D721Med (cell line): ENCODE measurements at regions not wholly inside any gene's neighbourhood (a gene's known extent, or its start where the extent isn't known, plus 50 kb on each side); places are given as distances from the start of the nearest gene placed in this dataset.
A peak's percentile ranks its signal among the peaks of the same experiment; 100 is the strongest.
"Not testable (repeated sequence)": the region's sequence is repeated elsewhere in the genome, so short reads cannot be mapped to it uniquely, and the experiment has no call there.

Experiments
- DNase-seq: peaks from one replicate; pipeline ENCODE4 v3.0.0; 2011; ENCODE audit warnings: low spot score; ENCODE audit not compliant: insufficient read length
- FAIRE-seq: peaks from 2 replicates; lab custom pipeline; 2011; peaks lifted over from hg19 to GRCh38; lab: Jason Lieb, UNC
- TF ChIP-seq, protein P1 (sequence below): IDR thresholded peaks from 2 replicates; pipeline ENCODE4 v1.5.1; 2012; ENCODE audit warnings: mild to moderate bottlenecking, control low read depth; ENCODE audit not compliant: insufficient read depth; ENCODE audit errors: missing control alignments

DNA sequence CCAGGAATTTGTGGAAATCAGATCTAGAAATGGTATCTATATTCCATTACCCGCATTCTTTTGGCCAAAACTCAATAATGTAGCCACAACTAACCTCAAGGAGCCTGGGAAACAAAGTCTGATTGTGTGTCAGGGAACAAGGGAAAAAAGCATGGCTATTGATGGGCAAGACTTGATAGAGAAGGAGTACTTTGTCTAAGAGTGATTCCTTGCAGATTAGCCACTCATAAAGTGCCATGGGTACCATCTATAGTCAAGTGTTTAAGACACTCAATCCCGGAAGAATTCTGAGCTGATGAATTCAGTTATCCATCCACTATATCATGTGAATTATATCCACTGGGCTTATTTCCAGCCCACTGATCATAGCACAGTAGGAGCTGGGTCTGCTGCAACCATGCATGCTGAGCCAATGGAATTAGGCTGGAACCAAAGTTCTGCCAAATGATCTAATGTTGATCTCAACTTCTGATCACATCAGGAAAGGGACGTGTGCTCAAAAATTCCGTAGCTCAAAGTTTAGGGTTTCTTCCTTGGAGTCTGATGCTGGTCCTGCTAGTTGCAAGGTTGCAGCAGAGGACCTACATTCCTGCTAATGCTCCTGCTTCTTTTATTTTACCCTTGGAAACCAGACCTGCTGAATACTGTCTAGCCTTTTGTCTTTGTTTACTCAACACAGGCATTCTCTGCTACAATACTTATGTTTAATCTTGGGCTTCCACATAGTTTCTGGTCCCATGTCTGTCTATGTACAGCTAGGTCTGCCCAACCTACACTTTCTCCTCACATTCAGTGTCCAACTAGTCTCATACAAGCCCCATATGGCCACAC is 629.7 kb downstream of the IRS1 start:
- TF ChIP-seq, protein P1, sequence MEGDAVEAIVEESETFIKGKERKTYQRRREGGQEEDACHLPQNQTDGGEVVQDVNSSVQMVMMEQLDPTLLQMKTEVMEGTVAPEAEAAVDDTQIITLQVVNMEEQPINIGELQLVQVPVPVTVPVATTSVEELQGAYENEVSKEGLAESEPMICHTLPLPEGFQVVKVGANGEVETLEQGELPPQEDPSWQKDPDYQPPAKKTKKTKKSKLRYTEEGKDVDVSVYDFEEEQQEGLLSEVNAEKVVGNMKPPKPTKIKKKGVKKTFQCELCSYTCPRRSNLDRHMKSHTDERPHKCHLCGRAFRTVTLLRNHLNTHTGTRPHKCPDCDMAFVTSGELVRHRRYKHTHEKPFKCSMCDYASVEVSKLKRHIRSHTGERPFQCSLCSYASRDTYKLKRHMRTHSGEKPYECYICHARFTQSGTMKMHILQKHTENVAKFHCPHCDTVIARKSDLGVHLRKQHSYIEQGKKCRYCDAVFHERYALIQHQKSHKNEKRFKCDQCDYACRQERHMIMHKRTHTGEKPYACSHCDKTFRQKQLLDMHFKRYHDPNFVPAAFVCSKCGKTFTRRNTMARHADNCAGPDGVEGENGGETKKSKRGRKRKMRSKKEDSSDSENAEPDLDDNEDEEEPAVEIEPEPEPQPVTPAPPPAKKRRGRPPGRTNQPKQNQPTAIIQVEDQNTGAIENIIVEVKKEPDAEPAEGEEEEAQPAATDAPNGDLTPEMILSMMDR: no peak
- DNase-seq (no peak), FAIRE-seq (no peak)

DNA sequence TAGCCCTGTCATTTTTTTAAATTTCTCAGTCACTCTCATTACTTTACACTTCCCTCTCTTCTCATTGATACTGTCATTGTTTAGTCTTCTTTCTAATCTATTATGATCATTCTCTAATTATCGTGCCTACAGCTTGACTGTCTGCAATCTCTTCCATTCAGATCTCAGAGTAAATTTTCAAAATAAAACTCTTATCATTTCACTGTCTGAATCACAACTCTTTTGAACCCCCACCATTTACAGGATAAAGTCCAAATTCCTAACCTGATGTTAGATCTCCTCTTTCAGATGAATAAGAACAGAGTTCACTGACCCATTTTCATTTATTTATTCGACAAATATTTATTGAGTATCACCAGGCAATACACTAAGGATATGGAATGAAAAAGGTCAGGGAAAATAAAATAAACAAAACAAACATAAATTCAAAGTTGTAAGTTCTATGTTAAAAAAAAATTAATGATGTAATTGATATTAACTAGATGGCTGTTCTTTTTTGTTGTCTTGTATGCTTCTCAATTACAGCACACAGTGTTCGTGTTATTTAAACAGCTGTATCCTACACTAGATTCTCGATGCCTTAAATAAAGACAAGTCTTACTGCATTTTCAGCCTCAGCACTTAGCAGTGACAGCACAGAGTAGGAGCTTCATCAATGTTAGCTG is 631.0 kb downstream of the IRS1 start:
- TF ChIP-seq, protein P1: no peak
- no peak for DNase-seq
- FAIRE-seq: no peak

DNA sequence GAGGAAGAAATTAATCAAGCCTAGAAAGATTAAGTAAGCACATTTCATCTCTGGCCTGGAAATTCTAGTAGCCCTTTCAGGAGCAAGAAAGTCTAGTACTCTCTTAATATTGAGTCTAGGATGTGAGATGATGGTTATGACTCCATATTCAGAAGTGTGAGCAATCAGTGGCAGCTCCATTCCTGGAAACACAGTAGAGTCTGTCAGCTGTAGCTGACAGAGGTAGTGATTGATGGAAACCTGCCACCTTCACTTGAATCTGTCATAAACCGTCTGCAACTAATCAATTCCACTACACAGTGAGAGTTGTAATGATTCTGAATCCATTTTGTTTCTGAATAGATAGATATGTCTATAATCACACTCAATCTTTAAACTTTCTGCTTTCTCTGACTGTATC is 635.1 kb downstream of the IRS1 start:
- no peak for DNase-seq
- no peak for FAIRE-seq
- TF ChIP-seq, protein P1: no peak

DNA sequence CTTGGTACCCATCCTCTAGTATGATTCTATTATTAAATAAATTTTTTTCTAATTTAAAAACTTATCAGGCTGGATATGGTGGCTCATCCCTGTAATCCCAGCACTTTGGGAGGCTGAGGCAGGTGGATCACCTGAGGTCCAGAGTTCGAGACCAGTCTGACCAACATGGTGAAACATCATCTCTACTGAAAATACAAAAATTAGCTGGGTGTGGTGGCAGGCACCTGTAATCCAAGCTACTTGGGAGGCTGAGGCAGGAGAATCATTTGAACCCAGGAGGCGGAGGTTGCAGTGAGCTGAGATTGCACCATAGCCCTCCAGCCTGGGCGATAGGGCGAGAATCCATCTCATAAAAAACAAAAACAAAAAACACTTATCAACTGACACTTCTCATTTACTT is 639.0 kb downstream of the IRS1 start:
- not testable (repeated sequence) for DNase-seq, FAIRE-seq

DNA sequence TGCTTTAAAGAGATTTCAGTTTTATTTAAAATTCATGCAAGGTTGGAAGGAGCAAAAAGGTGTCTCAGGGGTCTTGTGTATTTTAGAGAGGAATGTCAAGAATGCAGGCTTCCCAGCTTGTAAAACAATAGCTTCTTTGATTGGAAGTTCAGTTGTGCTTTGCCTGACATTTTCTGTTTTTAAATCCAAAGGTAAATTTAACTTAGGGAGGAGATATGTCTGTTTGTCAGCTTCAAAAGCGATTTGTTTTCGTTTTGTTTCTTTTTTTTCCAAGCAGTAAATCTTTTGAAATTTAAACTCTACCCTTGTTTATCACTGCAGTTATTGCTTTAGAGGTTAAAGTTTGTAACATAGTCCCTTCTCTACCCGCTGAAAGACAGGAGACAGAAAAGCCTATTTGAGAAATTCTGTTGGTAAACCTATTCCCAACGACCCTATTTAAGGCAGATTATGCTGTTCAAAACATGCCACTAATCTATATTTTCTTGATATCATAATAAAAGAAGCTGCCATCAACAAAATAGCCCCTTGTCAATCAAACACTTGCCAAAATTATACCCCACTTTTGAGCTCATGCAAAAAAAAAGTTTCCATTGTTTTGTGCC is 639.6 kb downstream of the IRS1 start:
- DNase-seq: no peak
- TF ChIP-seq, protein P1: no peak
- no peak for FAIRE-seq

DNA sequence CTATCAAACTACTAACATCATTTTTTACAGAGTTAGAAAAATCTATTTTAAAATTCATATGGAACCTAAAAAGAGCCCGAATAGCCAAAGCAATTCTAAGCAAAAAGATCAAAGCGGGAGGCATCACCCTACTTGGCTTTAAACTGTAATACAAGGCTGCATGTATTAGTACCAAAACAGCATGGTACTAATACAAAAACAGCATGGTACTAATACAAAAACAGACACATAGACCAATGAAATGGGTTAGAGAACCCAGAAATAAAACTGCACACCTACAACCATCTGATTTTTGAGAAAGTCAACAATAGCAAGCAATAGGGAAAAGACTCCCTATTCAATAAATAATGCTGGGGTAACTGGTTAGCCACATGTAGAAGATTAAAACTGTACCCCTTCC is 640.7 kb downstream of the IRS1 start:
- TF ChIP-seq, protein P1: no peak
- FAIRE-seq: no peak
- DNase-seq: no peak

DNA sequence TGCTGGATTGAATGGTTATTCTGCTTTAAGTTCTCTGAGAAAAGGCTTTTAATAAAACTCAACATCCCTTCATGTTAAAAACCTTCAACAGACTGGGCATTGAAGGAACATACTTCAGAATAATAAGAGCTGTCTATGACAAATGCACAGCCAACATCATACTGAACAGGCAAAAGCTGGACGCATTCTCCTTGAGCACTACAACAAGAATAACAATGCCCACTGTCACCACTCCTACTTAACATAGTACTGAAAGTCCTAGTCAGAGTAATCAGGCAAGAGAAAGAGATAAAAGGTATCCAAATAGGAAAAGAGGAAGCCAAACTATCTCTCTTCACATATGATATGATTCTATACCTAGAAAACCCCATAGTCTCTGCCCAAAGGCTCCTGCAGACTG is 641.4 kb downstream of the IRS1 start:
- peak; percentile 16 for FAIRE-seq
- DNase-seq: no peak
- TF ChIP-seq, protein P1: no peak
